ENCODE measurements at regions not wholly inside any gene's neighbourhood (a gene's known extent, or its start where the extent isn't known, plus 50 kb on each side); places are given as distances from the start of the nearest gene placed in this dataset.
A peak's percentile ranks its signal among the peaks of the same experiment; 100 is the strongest.

DNA sequence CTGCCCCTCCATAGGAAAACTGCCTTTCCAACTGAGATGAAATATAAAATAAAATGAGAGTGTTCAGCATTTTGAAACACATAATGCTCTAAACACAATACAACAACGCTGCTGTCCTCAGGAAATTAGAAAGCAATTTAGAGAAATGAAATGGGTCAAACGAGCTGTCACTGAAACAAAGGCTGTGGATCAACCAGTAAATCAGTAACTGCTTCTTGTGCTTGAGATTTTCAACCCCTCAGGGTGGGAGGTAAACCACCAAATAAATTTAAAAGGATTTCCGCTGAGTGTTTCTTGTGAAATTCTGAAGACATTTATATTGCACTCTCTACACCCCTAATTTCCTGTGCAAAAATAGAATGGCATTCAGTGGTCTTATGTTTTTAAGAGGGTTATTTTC is 657.1 kb upstream of the SEL1L start:
- DNase-seq, result no peak

DNA sequence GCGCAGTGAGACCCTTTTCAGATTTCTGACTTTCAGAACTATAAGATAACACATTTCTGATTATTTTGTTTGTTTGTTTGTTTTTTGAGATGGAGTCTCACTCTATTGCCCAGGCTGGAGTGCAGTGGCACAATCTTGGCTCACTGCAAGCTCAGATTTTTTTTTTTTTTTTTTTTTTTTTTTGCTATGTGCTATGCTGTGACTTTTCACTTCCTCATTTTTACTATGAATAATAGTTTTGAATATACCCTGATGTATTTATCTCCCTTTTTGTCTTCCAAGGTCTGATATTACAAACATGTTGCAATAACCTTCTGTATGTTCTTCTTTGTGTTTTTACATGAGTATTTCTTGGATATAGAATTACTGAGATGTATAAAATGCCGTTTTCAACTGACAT is 658.7 kb upstream of the SEL1L start:
- no peak for DNase-seq

DNA sequence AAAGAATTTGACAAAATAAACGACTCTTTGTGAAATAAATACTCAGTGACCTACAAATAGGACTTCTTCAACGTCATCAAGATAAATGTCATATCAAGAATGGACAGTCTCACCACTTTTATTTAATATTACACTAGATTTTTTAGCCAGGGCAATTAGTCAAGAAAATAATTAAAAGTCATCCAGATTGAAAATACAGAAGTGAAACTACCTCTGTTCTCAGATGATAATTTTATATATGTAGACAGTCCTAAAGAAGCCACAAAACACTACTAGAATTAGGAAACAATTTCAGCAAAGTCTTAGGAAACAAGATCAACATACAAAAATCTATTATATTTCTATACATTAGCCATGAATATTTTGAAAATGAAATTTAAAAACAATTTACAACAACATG is 689.6 kb upstream of the SEL1L start:
- no peak for DNase-seq

DNA sequence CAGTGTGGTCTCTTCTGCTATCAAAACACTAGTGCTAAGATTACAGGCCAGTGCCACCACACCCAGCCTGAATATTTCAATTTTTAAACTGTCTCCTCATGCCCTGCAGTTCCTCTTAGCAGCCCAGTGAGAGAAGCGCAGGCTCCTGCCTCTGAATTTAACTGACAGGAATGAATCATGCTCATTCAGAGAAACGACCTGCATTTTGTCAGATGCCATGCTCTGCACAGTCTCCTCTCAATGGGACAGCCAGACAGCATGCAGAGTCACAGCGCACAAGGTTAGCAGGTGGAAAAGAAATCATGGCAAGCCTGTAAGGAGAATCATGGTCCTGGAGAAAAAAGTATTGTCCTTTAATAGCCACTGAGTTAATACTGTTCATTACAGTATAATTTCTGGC is 691.0 kb upstream of the SEL1L start:
- no peak for DNase-seq

DNA sequence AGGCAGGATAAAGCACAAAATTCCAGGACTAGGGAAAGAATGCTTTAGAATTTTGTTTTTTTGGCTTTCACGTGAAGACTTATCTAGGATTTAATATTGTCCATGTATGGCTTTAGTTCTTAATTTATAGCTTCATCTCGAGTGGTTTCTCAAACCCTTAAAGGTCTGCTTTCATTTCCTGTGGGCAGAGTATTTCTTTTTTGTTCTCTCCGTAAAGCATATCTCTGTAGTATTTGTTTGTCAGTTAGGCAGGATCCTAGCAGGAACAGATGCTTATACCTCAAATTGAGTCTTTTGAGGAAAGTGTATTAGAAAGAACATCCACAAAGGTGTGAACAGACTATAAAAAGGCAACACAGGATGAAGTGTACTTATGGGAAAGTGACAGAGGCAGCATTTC is 697.1 kb upstream of the SEL1L start:
- no peak for DNase-seq

DNA sequence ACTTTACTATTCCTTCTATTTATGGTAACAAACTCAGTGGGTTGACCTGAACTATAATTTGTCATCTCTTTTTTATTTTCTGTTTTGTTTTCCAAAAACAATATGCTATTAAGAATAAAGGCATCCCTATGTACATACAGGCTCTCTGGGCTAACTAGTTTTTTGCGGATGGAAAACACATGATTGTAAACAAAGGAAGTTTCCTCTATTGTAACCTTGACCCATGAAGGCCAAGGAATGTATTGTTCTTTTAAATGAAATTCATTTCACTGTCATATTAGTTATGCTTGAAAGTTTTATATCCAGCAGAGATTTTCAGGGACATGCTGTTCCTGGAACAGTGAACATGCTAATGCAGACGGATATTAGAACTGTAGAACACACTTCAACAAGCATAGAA is 705.0 kb upstream of the SEL1L start:
- no peak for DNase-seq

DNA sequence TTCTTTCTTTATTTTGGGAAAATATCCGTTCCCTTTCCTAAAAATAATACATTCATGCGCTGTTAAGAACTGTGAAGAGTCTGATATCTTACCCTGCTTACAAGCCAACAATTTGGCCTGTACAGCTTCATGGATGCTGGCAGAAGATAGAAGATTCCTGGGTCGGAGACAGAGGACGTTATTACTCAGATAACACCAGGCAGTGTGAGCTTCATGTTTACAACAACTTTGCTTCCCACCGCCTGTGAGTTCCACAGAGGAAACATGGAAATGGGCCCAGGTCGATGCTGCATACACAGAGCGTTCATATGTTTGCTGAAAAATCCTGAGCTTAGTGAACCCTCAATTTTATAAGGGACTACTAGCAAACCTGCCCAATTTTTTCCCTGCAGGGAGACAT is 705.6 kb upstream of the SEL1L start:
- DNase-seq, result no peak

DNA sequence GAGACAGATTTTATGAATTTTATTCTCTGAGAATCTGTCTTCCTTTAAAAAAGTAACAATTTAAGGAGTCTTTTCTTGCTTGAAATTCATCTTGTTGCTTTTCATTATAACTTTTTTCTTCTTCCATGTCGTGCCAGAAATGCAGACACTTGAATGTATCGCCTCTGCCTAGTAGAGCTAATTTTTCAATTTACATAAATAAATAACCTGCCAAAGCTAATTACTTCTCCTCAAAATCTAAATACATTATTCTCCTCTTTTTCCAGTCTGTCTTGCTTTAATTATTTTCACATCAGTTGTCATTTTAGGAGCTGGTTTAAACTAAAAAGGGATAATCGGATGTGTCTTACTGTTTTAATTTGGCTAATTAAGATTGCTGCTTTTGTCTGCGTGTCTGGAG is 711.1 kb upstream of the SEL1L start:
- no peak for DNase-seq

DNA sequence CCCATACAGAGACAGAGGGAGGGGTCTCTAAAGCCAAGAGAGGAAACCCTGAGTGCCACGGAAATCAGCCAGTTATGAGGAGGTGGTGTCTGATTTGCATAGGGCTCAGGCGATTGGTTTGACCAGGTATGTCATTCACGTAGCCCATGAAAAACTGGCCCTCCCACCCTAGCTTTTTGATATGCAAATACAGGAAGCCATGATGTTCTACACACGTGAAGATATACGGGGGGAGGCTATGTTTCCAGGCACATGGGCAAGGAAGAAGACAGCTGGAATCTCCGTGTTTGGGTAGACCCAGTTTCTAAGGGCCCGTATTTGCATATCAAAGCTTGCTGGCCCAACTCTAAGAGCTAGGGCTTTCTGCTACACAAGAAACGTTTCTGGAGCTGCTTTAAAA is 717.8 kb upstream of the SEL1L start:
- no peak for DNase-seq

DNA sequence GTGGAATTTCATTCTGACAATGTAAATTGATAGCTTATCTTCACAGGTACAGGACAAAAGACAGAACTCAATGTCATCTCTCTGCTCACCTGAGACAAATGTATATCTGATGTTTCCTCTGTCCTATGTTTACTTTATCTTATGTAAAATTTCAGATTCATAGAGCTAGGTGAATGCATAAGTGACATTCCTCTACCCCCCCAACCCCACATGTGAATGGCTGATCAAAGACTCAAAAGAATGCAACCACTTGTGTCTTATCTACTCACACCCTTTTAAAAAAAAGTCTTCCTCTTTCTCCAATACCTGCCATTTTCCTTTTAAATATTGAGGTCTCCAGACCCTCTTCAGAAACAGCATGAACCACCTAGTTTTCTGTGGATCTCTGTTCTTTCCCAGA is 736.6 kb upstream of the SEL1L start:
- no peak for DNase-seq

DNA sequence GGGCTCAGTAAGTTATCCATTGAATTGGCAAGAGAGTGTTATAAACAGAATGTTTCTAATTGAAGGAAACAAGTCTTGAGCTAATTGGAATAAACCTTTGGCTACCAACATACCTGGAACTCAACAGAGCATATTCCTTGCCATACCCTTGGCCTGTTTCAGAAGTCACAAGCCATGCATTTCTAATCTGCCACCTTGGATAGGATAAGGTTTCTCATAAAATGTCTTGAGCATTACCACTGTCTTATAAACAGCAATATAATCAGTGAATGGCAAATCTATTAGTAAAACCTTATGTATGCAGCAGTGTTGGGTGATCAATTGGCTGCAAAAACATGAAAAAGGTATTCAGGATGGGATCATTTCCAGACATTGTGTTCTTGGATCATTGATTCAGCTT is 765.2 kb upstream of the SEL1L start:
- no peak for DNase-seq

DNA sequence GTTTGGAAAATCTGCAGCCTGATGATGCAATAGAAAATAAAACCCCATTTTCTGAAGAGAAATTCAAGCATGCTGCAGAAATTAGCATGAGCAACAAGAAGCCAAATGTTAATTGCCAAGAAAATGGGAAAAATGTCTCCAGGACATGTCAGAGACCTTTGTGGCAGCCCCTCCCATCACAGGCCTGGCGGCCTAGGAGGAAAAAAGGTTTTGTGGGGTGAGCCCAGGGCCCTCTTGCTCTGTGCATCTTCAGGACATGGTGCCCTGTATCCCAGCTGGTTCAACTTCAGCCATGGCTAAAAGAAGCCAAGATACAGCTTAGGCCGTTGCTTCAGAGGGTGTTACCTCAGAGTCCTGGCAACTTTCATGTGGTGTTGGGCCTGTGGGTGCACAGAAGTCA is 775.5 kb upstream of the SEL1L start:
- no peak for DNase-seq

DNA sequence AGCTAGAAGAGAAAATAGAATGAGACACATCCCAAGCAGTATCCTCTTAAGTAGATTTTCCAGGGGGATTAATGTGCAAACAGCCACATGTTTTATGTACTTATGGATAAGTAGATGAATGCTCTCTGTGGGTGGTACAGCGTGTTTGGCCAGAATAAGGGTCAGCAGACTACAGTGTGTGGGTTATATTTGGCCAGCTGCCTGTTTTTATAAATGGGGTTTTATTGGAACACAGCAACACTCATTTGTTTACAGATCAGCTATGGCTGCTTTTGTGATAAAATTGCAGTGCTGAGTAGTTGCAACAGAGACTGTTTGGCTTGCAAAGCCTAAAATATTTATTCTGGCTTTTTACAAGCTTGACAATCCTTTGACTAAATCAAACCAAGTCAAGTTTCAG is 780.2 kb upstream of the SEL1L start:
- DNase-seq, result peak; percentile 37

DNA sequence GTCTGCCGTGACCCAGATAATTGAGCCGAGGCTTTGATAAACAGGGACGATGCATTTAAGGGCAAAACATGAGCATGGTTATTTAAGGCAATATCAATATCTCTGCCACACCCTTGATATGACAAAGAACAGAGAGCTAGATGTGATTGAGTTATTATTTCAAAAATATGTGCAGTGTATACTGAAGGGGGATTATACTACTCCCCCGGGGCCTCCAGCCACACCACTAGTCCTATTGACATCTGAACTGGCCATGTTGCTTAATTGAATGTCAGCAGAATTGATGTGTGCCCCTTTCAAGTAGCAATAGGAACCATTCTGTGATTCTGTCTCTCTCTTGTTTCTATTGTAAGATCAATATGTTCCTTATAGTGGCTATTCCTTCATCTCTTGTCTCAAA is 794.8 kb upstream of the SEL1L start:
- DNase-seq, result no peak

DNA sequence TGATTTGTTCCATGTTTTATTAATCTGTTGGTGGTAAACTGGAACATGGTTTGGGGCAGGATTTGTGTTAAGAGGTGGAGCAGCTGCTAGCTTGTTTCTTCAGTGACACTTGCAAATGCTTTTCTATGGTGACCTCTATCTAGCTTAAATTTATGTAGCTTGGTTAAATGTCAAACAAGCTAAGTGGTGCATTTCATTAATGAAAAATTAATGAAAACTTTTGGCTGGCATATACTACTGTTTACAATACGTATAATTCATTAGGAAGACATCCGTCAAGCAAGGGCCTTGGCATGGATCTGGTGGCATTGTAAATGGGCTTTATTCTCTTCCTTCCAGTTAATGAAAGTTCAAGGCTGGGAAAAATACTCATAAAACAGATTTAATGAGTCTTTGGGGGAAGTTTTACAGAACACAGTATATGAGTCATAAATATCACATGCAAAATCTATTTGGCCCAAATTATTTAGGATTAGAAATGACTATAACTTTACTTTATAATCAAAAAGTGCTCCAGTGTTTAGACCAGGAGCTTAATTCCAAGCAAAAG is 807.7 kb upstream of the SEL1L start:
- DNase-seq, result no peak

DNA sequence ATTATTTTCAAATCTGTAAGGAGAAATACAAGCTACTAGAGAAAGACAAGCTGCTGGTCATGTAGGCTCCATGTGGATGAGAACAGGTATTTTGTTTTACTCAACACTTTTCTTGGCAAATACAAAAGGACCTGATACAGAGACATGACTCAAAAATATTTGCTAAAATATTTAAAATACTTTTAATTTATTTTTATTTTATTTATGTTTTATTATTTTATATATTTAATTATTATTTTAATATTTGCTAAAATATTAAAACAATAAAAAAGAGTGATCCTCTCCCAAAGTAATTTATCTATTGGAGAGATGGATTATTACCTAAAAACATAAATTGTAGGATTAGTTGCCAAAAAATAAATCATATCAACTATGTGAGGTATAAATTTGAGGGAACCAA is 808.9 kb upstream of the SEL1L start:
- no peak for DNase-seq

DNA sequence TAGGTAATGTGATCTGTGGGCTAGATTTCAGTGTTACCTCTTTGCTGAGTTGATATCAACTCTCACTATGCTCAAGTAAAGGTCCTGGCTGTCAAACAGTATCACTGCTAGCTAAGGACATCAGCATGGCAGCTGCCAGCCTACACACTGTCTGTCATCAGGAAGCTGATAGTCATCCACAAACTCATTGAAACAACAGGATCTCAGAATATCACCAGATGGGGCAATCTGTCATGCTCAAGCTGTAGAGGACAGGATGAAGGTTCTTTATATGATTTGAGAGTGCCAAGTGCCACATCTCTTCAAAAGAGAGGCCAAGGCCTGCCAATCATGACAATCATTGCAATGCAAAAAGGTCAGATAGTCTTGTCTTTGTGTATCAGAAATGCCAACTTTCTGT is 811.5 kb upstream of the SEL1L start:
- no peak for DNase-seq

DNA sequence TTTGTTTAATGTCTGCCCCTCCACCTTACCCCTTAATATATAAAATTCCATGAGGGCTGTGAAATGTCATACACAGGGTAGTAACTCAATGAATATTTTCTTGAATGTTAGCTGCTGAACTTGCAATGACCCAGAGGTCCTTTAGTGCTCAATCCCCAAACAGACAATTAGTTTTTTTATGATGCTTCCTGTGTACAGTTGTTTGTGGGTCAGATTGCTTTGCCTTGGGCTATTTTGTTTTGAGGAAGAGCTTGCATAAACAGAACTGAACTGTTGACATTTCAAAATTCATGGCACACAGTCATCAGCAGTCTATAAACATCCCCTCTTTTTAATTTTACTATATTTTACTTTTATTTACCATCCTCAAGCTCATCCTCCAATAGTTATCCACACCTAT is 820.5 kb upstream of the SEL1L start:
- DNase-seq, result no peak

DNA sequence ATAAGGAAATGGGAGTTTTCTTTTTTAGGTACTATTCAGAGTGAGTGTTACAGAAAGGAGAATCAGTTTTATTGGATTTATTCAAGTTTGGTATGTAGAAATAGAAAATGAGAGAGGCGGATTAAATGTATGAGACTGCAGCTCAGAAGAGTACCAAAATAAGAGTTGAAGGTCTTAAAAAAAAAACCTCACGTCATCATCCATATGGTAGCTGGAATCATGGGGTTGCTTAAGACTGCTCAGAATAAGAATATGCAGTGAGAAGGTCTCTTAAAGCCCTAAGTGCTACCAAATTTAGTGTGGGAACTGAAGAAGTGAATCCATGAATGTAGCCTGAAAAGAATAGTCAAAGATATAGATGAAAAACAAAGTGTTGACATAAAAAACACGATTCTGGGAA is 825.5 kb upstream of the SEL1L start:
- no peak for DNase-seq

DNA sequence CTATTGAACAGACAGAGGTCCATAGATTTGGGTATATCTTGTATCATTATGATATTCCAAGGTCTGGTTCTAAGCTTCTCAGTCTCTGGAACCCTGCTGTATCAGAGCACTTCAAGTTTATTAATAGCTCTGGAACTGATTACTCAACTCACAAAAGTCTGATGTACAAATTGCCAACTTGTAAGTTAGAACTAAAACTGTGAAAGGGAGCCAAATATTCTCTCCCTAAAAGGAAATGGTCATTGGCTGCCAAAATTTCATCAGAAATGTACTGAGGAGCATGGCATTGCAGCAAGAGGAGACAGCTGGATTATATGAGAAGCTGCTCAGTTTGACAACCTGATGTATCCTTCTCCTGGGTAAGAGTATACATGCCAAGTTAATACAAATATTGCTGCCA is 828.8 kb upstream of the SEL1L start:
- no peak for DNase-seq

DNA sequence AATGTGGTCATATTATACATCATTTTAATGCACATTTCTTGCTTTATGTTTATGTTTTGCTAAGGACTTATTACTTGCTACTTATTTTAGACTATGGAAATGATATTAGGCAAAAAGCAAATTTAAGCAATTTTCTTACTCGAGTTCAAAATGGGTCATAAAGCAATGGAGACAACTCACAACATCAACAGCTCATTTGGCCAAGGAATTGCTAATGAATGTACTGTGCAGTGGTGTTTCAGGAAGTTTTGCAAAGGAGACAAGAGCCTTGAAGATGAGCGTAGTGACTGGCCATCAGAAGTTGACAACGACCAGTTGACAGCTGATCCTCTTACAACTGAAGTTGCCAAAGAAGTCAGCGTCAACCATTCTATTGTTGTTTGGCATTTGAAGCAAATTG is 831.8 kb upstream of the SEL1L start:
- no peak for DNase-seq

DNA sequence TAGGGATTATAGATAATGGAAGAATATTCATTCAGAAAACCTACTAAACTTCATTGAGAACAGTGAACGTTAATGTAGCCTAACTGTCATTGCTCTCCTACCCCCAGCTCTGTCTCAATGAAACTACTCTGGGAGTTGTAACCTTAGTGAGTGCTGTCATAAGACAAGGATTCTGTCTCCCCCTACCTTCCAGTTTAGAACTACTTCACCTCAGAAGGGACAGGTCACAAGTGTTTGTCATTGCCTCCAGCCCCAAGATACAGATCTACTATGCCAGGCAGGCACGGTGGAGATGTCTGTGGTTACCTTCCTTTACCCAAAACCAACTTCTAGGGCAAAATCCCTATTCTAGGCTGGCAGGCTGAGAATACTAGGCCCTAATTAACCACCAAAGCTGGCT is 833.1 kb upstream of the SEL1L start:
- DNase-seq, result no peak

DNA sequence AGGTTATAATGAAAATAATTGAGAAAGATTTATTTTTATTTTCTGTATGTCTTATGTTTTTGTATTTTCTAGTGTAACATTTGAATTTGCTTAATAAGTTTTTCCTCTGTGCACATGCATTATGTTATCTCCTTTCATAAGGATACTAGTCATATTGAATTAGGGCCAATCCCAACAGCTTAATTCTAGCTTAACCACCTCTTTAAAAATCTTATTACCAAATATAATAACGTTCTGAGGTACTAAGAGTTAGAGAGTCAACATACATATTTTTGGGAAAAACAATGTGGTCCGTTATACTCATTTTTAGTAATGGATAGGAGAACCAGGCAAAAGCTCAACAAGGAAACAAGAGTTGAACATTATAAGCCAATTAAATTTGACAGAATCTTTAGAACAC is 845.6 kb upstream of the SEL1L start:
- DNase-seq, result no peak

DNA sequence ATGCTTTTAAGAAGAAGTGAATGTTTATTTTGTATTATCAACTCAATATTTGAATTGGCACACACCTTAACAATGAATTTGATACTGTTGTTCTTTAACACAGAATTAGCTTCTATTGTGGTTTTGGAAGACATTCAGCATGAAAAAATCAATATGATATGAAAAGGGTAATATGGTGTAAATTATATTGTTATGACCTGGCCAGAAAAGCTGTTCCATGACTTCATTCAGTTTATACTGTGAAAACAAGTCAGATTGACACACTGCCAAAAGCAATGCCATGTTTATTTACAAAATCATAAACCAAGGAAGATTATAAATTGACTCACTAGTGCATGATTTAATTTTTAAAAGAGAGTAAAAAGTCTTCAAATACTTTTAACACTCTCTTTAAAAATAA is 851.4 kb upstream of the SEL1L start:
- DNase-seq, result peak; percentile 34

DNA sequence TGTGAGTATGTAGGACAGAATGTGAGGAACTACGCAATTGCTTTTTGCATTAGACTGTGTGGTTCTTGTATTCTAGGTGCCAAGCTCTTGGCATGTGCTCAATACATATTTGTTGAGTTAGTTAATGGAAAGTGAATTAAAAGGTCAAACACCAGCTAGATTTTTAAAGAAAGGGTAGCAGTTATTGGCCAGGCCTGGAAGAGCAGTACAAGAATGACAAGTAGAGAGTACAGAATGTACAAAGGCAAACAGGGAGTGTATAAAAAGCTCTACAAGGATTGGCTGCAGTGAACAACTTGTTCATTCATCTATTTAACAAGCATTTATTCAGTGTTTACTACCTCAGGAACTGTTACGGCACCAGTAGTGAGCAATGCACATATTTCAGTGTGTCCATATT is 854.0 kb upstream of the SEL1L start:
- DNase-seq, result no peak

DNA sequence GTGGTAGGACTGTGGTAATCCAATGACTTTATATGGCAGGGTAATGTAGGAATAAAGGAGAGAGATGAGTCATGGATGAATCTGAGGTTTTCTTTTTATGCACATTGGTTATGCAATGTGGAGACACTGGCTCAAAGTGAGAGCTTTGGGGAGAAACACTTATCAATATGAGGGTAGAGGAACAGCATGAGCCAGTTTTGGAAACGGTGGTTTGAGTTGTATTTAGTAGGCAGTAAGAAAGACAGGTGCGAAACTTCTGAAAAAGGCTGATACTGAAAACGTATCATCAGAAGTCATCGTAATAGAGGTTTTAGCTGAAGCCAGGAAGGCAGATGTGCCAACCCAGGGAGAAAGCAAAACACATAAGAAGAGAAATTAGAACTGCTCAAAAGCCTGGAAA is 854.8 kb upstream of the SEL1L start:
- no peak for DNase-seq

Data from NCI-H2107 (cell line).